Astrocyte of the spinal cord (primary cell): ENCODE measurements at regions not wholly inside any gene's neighbourhood (a gene's known extent, or its start where the extent isn't known, plus 50 kb on each side); places are given as distances from the start of the nearest gene placed in this dataset.

Experiments used
- DNase-seq: peaks from one replicate; pipeline ENCODE4 v3.0.0; 2011; ENCODE audit warnings: low read depth, low spot score
- H3K4me3 ChIP-seq: 2 replicates; pipeline ENCODE4 v1.5.1; 2011; ENCODE audit warnings: low read depth, mild to moderate bottlenecking, low read length, moderate library complexity
- CTCF ChIP-seq: IDR thresholded peaks from 2 replicates; pipeline ENCODE4 v1.5.1; 2012; ENCODE audit warnings: low read depth, mild to moderate bottlenecking, low read length, inconsistent platforms
- in situ Hi-C: cut with HindIII; loops from 2 replicates; pipeline ENCODE4 v1.10.0; 2017; ENCODE audit warnings: low sequenced_read_pairs

GRCh38 chr3:67819447-67819846, 165.0 kb upstream of the SUCLG2 start:
- no peak for DNase-seq
- TF ChIP-seq CTCF, result peak; percentile 19
- in situ Hi-C loops, result no loop called here
- no peak overlapping the region for H3K4me3 ChIP-seq

GRCh38 chr3:67809370-67809935, 155.0 kb upstream of the SUCLG2 start:
- H3K4me3 ChIP-seq, result no peak overlapping the region
- DNase-seq, result no peak
- no peak for TF ChIP-seq CTCF
- in situ Hi-C loops, result no loop called here

- DNase-seq, result no peak
- in situ Hi-C loops, result no loop called here
- H3K4me3 ChIP-seq, result no peak overlapping the region
- TF ChIP-seq CTCF, result no peak
Measured at GRCh38 chr3:67808906-67809305, 154.5 kb upstream of the SUCLG2 start.

DNA sequence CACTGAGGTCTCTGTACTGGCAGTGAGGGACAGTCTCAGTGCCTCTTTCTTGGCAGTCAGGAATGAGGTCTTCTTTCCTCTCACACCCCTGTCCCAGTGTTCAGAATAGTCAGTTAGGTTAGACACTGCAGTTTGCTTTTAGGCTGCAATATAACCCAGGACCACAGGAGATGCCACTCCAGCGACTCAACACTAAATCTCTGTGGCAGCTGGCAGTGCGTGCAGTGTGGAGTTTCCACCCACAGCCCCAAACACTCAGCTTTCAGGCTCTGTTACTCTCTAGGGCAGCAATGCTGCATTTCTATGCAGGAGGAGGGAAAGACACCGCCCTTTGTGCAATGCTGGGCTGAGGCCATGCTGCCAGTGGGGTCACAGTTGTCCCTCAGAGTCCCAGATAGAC, 150.2 kb upstream of the SUCLG2 start:
- in situ Hi-C loops, result no loop called here
- DNase-seq, result no peak
- H3K4me3 ChIP-seq, result no peak overlapping the region
- no peak for TF ChIP-seq CTCF

GRCh38 chr3:67804089-67804488, 149.7 kb upstream of the SUCLG2 start:
- DNase-seq, result no peak
- in situ Hi-C loops, result no loop called here
- H3K4me3 ChIP-seq, result no peak overlapping the region
- no peak for TF ChIP-seq CTCF

DNA sequence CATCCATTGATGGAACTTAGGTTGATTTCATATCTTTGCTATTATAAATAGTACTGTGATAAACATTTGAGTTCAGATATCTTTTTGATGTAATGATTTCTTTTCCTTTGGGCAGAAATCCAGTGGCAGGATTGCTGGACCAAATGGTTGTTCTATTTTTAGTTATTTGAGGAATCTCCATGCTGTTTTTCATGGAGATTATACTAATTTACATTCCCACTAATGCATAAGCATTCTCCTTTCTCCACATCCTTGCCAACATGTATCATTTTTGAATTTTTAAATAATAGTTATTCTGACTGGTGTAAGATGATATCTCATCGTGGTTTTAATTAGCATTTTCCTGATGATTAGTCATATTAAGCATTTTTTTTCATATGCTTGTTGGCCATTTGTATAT, 144.0 kb upstream of the SUCLG2 start:
- no peak for TF ChIP-seq CTCF
- no peak for DNase-seq
- no peak overlapping the region for H3K4me3 ChIP-seq
- in situ Hi-C loops, result no loop called here

- no peak for TF ChIP-seq CTCF
- no peak for DNase-seq
- in situ Hi-C loops, result no loop called here
- no peak overlapping the region for H3K4me3 ChIP-seq
Measured at GRCh38 chr3:67791620-67792019, 137.2 kb upstream of the SUCLG2 start.
